ENCODE measurements at regions not wholly inside any gene's neighbourhood (a gene's known extent, or its start where the extent isn't known, plus 50 kb on each side); places are given as distances from the start of the nearest gene placed in this dataset.

DNA sequence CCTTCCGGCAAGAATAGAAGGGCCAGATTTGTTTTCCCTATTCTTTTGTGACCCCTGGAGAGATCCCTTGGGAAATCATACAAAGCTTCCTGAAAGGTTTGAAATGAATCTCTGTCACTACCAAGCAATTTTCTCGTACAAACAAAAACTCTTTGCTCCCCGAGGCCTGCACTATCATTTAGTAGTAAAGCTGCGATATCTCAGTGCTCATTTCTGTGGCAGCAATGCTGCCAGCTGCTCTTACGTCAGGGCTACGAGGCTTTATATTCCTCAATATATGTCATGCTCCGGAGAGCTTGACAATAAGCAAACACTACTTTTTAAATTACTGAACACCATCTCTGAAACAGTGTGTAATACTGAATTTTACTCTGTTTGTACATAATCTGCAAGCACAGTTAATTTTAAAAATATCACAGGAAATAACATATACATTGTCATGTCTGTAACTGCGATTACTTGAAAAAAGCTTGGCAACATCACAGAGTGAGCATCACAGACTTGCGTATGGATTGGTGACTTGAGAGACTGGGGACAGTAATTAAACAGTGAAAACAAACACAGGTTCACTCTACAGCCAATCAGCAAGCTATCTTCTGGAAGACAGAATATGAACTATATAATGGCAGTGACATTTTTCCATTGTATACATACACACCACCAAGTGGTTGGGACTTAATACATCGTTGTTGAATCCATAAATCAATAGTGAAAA is 403.3 kb upstream of the NETO1 start:
- no peak for DNase-seq

DNA sequence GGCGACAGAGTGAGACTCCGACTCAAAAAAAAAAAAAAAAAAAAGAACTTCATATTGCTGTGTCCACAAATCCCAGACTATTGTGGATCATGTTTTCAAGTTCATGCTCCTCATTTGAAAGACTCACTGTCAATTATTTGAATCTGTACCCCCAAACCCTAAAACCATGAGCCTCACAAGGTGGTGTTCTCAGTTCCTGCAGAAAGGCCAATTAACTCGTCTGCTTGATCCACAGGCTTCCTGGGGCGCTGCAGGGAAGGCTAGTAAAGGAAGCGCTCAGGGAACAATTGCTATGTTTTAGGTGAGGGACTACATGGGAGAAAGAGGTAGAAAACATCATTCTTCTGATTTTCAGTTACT is 396.8 kb upstream of the NETO1 start:
- DNase-seq, result no peak

DNA sequence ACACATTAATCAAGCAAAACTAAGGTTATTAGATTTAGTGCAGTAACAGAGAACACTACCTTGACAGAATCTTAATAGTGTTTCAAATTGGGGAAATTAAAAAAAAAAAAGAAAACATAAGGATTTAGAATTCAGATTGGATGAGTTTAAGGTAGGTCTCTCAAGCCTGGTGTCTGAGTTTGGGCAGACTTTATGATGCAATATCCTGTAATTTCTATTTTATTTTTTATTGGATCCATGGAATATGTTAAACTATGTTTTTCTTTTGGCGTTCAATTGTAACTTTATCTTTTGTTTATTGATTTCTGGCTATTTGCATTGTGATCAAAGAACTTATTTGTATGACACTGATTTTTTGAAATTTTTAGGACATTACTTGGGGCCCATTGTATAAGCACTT is 394.1 kb upstream of the NETO1 start:
- no peak for DNase-seq

DNA sequence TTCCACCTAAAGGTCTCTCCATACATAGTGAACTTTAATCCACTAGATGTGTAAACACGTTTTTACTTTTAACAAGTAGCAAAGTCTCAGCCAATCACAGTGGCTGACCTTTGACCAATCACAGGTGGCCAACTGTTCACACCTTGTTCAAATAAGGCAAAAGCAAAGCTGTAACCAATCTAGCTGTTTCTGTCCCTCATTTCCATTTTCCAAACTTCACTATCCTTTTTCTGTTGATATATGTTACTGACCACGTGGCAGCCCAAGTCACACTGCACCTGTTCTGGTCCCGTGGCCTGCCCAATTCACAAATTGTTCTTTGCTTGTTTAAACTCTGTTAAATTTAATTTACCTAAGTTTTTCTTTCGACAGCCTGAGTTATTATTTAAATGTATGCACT is 393.5 kb upstream of the NETO1 start:
- DNase-seq, result no peak

DNA sequence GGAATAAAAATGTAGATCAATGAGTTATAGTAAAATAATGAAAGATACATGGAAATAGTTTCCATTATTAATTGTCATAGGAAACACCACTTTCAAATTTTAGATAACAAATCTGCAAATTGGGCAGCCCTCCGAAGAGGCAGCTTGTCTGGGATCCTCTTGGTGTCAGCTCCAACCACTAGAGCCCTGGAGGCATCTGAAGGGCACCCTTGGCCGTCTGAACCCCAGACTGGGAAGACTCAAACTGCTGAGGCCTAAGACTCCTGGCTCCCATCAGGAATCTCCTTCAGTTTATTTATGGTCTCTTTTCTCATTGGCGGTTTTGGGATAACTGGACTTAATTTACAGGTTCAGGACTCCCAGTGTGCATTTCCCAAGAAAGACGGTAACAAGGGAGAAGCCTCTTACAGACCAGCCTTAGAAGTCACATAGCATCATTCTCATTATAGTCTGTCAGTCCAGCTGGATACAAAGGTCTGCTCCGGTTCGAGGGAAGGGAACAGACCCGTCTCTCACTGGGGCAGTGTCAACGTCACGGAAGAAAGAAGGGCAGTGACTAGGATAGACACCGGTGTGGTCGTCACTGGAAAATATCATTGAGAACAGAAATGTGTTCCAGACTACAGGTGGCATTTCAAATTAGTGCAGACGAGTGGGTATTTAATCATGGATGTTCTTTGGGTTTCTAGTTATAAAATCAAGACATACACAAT is 390.7 kb upstream of the NETO1 start:
- DNase-seq, result no peak

DNA sequence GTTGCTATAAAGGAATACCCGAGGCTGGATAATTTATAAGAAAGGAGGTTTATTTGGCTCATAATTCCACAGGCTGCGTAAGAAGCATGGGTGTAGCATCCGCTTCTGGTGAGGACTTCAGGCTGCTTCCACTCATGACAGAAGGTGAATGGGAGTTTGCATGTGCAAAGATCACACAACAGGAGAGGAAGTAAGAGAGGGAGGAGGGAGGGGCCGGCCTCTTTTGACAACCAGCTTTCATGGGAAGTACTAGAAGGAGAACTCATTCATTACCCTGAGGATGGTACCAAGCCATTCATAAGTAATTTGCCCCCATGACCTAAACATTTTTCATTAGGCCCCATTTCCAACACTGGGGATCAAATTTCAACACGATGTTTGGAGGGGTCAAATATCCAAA is 386.8 kb upstream of the NETO1 start:
- DNase-seq, result no peak

DNA sequence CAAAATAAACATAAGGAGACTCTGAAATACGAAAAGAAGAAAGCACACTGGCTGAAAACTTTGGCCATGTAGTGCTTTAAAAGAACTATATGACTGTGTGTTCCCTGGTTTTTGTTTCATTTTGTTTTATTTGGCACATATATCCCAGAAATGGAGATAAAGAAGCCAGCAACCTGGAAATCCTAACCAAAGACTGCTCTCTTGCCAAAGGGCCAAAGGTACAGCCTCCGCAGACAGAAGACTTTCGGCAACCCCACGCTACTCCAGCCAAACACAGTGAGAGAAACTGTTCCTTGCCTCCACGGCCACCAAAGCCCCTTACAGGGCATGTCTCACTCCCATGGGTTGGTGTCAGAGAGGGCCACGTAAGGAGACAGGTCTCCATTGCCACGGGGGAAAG is 381.2 kb upstream of the NETO1 start:
- no peak for DNase-seq

DNA sequence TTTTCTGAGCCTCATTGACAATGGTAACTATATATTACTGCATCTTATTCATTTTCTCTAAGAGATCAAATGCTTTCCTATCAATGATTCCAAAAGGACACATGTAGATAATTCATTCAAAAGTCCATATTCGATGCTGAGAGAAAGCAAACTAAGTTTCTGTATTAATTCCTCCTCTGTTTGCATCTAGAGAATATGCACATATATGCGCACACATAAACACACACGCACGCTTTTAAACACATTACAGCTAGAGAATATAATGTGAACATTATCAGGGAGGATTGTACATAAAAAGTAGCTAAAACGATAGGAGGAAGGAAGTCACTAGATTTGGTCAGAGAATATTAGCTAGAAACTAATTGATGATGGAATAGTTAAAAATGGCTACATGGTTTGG is 379.0 kb upstream of the NETO1 start:
- DNase-seq, result no peak

DNA sequence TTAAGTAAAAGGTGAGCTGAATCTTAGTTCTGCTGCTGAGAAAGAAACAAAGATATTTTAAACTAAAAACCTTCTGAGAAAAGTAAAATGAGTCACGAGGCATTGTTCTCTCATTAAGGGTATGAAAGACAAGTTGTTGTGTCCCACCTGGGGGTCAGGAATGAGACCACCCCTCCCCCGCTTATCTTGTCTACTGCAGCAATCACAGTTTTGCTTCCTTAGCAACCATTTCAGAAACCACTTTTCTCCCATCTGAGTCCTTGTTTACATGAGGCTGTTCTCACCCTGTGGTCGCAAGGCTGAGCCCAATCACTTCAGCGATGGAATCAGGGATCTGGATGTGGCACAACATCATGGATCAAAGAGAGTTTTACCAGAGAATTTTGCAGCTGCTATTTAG is 377.6 kb upstream of the NETO1 start:
- no peak for DNase-seq

DNA sequence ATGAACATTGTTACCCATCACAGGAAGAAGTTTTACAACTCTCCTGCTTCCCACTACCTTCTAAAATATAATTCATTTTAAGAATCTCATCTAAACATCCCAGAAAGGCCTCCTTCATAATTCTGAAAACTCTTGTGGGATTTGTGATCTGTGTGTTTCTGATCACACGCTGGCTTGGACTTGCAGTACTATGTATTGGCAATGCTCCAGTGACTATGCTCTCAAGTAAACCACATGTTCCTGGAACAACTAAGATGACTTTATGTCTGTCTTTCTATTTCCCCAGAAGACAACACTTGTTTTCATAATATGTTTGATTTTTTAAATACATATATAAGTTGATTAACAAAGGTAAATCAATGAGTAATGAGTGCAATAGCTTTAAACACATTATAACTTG is 376.6 kb upstream of the NETO1 start:
- no peak for DNase-seq

DNA sequence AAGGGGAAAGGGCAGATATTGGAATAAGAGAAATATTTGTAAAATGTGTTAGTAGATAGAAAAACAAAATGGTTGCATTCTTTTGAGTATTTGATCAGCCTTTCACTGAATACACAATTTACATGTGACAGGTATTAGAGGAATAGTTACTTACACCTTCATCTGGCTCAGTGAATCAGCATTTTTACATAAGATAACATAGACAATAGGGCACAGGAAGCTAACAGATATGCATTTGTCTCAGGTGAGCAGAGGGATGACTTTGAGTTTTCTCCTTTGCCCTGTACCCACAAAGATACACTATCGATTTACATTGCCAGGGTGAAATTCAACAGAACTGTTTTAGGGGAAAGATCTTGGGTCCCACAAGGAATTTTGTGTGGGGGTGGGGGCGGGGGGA is 373.1 kb upstream of the NETO1 start:
- DNase-seq, result no peak

DNA sequence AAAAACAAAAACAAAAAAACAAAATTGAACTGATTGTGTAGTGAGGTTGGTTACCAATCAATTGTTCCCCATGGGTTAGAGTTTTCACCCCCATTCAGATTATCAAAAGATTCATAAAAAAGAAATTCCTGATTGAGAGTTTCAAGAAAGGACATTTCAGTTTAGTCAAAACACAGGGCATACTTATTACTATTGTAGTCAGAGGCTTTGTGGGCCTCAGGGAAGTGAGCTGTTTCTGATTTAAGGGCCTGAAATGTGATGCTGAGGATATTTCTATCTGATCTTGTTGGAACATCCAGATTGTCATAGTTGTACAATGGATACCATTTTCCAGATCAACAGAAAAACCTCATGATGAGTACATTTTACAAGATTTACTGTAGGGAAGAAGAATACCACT is 368.1 kb upstream of the NETO1 start:
- DNase-seq, result no peak

DNA sequence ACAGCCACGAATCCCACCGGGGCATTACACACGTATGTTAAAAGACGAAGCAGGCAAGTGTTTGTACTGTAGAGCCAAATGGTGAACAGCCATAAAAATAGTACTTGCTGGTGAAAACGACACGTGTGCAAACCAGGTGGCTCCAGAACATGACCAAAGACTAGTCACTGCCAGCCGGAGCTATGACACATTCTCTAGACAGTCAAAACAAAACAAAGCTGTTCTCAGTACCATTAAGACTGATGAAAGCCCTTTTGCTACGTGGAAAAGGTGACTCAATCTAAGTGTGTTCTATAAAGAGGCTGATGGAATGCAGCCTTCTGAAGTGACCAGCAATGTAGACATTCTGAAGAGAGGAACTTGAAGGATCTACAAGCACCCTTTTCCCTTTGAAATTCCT is 367.7 kb upstream of the NETO1 start:
- no peak for DNase-seq

DNA sequence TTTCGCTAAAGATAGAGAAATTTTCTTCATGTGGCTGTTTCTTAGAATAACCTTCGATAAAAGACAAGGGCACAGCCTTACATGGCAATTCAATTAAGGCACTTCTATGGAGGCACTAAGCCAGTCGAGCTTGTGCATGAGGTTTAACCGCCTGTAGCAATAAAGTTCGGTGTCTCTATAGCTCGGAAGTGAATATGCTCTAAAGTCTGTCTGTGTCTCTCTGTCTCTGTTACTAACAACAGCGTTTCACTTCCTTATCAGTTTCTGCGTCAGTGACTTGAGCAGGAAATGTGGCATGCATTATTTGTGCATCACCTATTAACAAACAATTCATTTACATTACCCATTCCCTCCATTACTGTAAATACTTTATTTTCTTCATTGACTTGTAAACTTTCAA is 365.1 kb upstream of the NETO1 start:
- DNase-seq, result no peak

DNA sequence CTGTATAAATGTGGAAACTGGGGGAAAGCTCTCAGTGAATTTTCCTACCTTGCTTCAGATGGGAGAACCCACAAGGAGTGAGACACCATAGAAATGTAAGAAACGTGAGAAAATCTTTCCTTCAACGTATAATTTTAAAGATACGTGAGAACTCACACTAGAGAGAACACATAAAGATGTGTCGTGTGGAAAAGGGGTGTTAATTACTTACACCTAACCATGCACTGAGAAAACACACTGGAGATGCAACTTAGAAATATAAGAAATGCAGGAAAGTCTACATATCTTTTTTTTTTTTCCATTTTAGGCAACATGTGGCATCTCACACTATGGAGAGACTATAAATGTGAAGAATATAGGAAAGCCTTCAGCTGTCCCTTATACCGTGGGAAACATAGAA is 352.9 kb upstream of the NETO1 start:
- DNase-seq, result no peak

DNA sequence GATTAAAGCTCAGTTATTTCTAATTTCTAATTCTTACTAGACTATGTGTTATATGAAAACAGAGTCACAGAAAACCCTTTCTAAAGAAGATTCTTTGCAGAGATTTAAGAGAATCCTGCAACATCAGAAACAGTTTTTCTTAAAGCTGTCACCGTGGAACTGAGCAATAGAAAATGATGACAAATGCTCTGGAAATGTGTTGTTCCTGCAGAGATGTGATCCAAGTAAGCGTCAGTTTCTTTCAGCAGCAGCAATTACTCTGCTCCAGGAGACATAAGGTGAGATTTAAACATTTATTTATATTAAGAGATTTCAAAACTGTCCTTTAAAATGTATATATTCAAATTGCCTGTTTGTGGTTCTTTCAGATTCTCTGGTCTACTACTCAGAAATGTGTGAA is 350.5 kb upstream of the NETO1 start:
- DNase-seq, result no peak

DNA sequence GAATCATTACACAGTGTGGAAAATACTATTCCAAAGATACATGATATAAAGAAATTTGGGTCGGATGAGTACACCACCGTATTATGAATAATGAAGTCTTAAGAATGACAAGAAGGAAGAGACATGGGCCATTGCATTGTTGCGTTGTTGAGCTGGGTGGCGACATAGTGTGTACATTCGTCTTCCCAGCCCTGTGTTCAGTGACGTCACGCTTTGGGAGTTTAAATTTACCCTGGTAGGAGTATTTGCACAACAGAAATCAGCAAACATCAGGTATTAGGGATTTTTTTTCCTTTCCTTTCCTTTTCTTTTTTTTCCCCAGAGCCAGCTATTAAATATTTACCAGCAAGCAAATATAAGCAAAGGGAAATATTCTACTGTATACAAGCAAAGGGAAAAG is 347.2 kb upstream of the NETO1 start:
- no peak for DNase-seq

DNA sequence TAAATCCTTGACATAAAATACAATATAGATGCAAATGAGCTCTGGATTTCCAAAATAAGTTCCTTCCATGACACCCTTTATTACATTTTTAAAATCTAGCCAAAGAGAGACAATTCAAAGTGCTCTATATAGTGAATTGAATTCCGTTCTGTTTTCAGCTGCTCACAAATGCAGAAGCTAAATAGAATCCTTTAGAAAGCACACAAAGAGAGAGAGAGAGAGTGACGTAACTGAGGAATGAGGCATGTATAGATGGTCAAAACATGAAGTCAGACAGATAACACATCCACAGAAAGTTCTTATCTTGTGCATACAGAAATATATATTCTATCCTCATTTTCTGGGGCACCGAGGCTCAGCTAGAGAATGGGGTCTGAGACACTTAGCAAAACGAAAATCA is 344.7 kb upstream of the NETO1 start:
- no peak for DNase-seq

DNA sequence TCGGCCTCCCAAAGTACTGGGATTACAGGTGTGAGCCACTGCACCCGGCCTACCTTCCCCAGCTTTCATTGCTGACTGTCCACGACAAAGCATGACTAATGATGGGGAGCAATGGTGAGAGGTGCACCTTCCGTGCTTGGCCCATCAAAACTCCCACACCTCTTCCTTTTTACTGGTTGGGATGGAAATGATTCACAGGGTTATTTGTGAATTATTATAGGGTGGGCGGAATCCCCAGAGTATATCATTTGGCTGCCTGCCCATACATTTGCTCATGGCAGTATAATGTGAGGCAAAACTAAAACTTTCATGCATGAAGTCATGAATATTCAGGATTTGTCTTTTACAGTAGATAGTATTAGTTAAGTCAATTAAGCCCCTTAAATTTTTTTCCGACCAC is 334.2 kb upstream of the NETO1 start:
- no peak for DNase-seq

DNA sequence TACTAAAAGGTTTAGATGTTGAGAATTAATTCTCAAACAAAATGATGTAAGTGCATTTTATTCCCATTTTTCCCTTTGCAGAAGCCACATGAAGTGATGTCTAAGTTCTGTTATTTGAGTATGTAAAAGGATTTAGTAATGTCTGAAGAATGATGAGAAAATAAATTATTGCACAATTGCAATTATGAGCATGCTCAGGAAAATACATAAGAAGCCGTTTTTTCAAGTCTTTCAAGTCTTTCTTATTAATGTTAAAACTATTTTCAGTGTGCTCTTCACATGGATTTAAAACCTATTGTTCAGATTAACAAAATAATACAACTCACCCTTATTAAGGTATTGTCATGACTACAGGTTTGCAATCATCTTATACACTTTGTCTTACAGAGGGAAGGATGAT is 331.4 kb upstream of the NETO1 start:
- DNase-seq, result no peak

DNA sequence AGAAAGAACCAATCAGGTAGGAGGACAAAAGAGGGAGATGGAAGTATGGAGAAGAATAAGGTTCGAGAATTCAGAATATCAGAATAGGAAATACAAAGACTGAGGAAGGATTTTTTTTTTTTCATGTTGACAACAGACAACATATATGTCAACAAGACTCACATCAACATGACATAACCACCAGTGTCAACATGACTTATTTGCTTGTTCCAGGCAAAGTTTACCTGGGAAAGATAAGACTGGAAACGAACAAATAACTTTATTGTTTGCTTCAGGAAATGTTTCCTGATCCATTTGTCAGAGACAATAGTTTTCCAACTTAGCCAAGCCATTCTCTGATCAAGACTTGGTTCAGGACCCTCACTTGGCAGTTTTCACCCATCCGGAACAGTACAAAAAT is 321.9 kb upstream of the NETO1 start:
- DNase-seq, result no peak

DNA sequence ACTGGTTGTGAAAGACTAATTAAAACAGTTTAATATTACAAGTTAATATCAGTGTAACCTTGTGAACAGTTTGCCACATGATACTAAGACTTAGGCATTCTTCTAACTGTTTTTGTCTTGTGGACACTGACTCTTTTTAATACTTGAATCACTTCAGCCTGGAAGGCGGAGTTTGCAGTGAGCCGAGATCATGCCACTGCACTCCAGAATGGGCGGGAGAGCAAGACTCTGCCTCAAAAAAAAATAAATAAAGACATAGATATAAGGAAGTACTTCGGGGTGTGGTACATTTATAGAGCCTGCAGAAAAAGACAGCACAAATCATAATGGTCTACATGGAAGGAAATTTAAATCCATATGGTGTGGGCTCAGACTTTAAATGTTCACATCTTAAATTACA is 300.4 kb upstream of the NETO1 start:
- DNase-seq, result no peak

DNA sequence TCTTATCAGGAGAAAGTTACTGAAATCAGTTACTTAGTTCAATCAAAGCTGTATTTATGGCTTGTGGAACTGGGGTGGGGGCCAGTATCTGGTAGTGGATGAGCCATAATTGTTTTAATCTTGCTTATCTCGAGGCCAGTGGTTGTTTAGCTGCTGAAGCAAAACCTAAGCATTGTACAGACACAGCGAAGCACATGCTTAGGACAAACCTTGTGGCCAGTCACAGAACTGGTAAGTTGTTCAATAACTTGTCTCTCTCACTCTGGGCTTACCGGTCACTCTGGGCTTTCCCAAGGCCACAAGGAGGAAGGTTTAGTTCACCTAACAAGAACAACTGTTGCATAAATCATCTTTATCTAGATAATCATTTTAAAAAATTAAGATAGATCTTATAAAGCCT is 296.6 kb upstream of the NETO1 start:
- DNase-seq, result no peak

DNA sequence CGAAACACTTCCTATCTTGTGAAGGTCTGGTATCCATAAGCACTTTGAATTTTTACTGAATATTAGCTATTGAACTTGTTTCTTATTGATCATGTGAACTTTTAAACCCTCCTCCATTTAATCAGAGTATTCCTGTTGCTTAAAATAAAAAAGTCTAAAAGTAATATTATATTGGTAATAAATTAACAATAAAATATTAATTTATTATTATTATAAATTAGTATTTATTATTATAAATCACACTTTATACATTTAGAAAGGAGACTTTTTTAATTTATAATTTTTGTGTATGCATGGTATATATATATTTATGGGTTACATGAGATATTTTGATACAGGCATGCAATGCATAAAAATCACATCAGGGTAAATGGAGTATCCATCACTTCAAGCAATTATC is 295.4 kb upstream of the NETO1 start:
- no peak for DNase-seq

DNA sequence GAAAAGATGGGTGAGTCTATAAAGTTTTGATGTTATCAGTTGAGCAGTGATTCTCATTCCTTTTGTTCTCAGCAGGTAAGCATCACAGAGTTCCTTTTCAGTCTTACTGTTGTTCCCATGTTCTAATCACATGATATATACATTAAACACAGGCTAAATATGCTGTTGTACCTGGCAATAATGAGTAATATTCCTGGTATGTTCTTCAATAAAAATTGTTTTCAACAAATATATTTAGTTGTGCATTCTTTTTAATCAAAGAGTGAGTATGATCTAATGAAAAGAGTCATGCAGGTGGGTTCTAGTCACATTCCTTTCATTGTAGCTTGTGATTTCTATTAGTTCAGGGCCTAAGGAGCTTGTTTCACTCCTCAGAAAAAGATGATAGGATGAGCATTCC is 288.3 kb upstream of the NETO1 start:
- DNase-seq, result no peak
